Esophagus muscularis mucosa (tissue), 3 donors: ENCODE measurements at regions not wholly inside any gene's neighbourhood (a gene's known extent, or its start where the extent isn't known, plus 50 kb on each side); places are given as distances from the start of the nearest gene placed in this dataset.

Experiments used
- CTCF ChIP-seq, 3 experiments: fragments of 200-600 bp in 2 of 3; fragments of 450-650 bp in 1 of 3; sonication (generic) in 2 of 3; IDR thresholded peaks; one replicate each; pipeline ENCODE4 v1.5.1; 2017 to 2019; ENCODE audit warnings: antibody characterized with exemption in 3 of 3, mild to moderate bottlenecking in 2 of 3, moderate library complexity in 1 of 3
- POLR2A ChIP-seq: fragments of 450-650 bp; IDR thresholded peaks from one replicate; pipeline ENCODE4 v1.6.1; 2017; ENCODE audit warnings: antibody characterized with exemption, moderate library complexity, mild to moderate bottlenecking, low read depth
- POLR2AphosphoS5 ChIP-seq, 2 donors: sonication (generic); formaldehyde crosslinking; IDR thresholded peaks; one replicate each; pipeline ENCODE4 v1.6.1; 2017; ENCODE audit warnings: antibody characterized with exemption in 2 of 2

- TF ChIP-seq POLR2A (no peak), POLR2AphosphoS5 (IDR thresholded peaks at IDR 0.05) (no peak), CTCF (IDR thresholded peaks at IDR 0.05) (no peak)
Observed at GRCh38 chr3:159846255-159846654, 142.4 kb upstream of the IL12A start.
